Left ventricle myocardium inferior (tissue), 1 donor: ENCODE measurements at regions not wholly inside any gene's neighbourhood (a gene's known extent, or its start where the extent isn't known, plus 50 kb on each side); places are given as distances from the start of the nearest gene placed in this dataset.

ENCODE experiments used
- DNase-seq: peaks from one replicate; pipeline ENCODE4 v3.0.0-alpha.2; 2020
- H3K27ac ChIP-seq: fragments of 200-600 bp; replicated peaks from 2 replicates; pipeline ENCODE4 v1.8.0; 2021
- H3K27me3 ChIP-seq: fragments of 200-600 bp; 2 replicates; pipeline ENCODE4 v1.8.0; 2021; ENCODE audit warnings: low read depth
- H3K36me3 ChIP-seq: fragments of 200-600 bp; 2 replicates; pipeline ENCODE4 v1.8.0; 2021
- H3K4me1 ChIP-seq: fragments of 200-600 bp; 2 replicates; pipeline ENCODE4 v1.8.0; 2021
- H3K4me3 ChIP-seq: fragments of 200-600 bp; 2 replicates; pipeline ENCODE4 v1.8.0; 2021; ENCODE audit warnings: mild to moderate bottlenecking, moderate library complexity
- H3K9me3 ChIP-seq: fragments of 200-600 bp; replicated peaks from 2 replicates; pipeline ENCODE4 v1.8.0; 2021
- CTCF ChIP-seq: fragments of 200-600 bp; IDR thresholded peaks from 2 replicates; pipeline ENCODE4 v1.8.0; 2021; ENCODE audit warnings: antibody characterized with exemption, mild to moderate bottlenecking, borderline replicate concordance
- intact Hi-C: fragments of 100-400 bp; cut with micrococcal nuclease; formaldehyde crosslinking; loops from one replicate; pipeline ENCODE4 v1.11.0; 2022
- donor health status: DM: no; HTN: yes; CAD: no; lungs with severe emphysema.

- Histone ChIP-seq H3K27ac (no peak overlapping the region), H3K4me1 (no peaks in the 10 kb centered on the region), H3K4me3 (no peak overlapping the region), H3K9me3 (no peaks in the 10 kb centered on the region), H3K36me3 (no peaks in the 10 kb centered on the region), H3K27me3 (no peaks in the 10 kb centered on the region)
- no peak for DNase-seq
- no peak for TF ChIP-seq CTCF
- intact Hi-C loops: no loop called here
Measured at GRCh38 chr2:164205347-164205746, 415.9 kb downstream of the GRB14 start.

- no peaks in the 10 kb centered on the region for H3K27me3 ChIP-seq
- intact Hi-C loops: no loop called here
- DNase-seq: no peak
- no peak overlapping the region for H3K27ac ChIP-seq
- no peaks in the 10 kb centered on the region for H3K36me3 ChIP-seq
- no peaks in the 10 kb centered on the region for H3K4me1 ChIP-seq
- peaks cover 8% of the 10 kb centered on the region for H3K9me3 ChIP-seq
- H3K4me3 ChIP-seq: no peak overlapping the region
- TF ChIP-seq CTCF: no peak
Measured at GRCh38 chr2:164203131-164203530, 418.2 kb downstream of the GRB14 start.

- intact Hi-C loops: no loop called here
- Histone ChIP-seq H3K27ac (no peak overlapping the region), H3K27me3 (no peaks in the 10 kb centered on the region), H3K4me3 (no peak overlapping the region), H3K4me1 (no peaks in the 10 kb centered on the region), H3K36me3 (no peaks in the 10 kb centered on the region), H3K9me3 (peaks cover 8% of the 10 kb centered on the region)
- DNase-seq: no peak
- TF ChIP-seq CTCF: no peak
Measured at GRCh38 chr2:164198256-164198655, 423.0 kb downstream of the GRB14 start.

- TF ChIP-seq CTCF: no peak
- Histone ChIP-seq H3K4me3 (no peak overlapping the region), H3K27me3 (no peaks in the 10 kb centered on the region), H3K27ac (no peak overlapping the region), H3K4me1 (no peaks in the 10 kb centered on the region), H3K9me3 (peaks cover 20% of the 10 kb centered on the region), H3K36me3 (no peaks in the 10 kb centered on the region)
- intact Hi-C loops: no loop called here
- DNase-seq: no peak
Measured at GRCh38 chr2:164190700-164191099, 430.6 kb downstream of the GRB14 start.

GRCh38 chr2:164189851-164190250 is 431.4 kb downstream of the GRB14 start:
- Histone ChIP-seq H3K4me3 (no peak overlapping the region), H3K27ac (no peak overlapping the region), H3K36me3 (no peaks in the 10 kb centered on the region), H3K9me3 (peaks cover 20% of the 10 kb centered on the region), H3K4me1 (no peaks in the 10 kb centered on the region), H3K27me3 (no peaks in the 10 kb centered on the region)
- no peak for DNase-seq
- intact Hi-C loops: no loop called here
- no peak for TF ChIP-seq CTCF

GRCh38 chr2:164187121-164187520 is 434.2 kb downstream of the GRB14 start:
- H3K27me3 ChIP-seq: no peaks in the 10 kb centered on the region

More at GRCh38 chr2:164187121-164187520, 434.2 kb downstream of the GRB14 start:
- no peak overlapping the region for H3K27ac ChIP-seq
- H3K36me3 ChIP-seq: no peaks in the 10 kb centered on the region
- peaks cover 20% of the 10 kb centered on the region for H3K9me3 ChIP-seq
- H3K4me3 ChIP-seq: no peak overlapping the region
- no peaks in the 10 kb centered on the region for H3K4me1 ChIP-seq
- no peak for DNase-seq
- intact Hi-C loops: no loop called here
- TF ChIP-seq CTCF: no peak
